ENCODE measurements at regions not wholly inside any gene's neighbourhood (a gene's known extent, or its start where the extent isn't known, plus 50 kb on each side); places are given as distances from the start of the nearest gene placed in this dataset.

DNA sequence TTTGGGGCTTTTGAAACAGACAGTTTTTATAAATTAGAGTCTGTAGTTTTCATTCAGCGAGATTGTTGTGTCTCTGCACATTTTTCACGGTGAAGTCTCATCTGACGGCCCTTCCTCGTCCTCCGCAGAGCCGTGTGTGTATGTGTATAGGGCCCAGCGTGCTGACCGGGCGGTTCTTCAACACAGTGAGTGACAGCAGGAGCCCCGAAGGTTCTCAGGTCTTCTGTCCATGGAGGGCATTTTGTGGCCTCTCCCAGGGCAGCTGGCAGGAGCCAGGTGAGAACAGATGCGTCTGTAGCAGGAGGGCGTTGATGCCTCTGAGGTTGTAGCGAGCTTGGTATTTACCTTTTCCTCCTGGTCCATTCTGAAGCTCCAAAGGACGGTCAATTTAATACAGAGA lies 116.0 kb upstream of the LPCAT1 start:
- TF ChIP-seq EZH2 (IDR thresholded peaks at IDR 0.05; ENCODE audit: low read length, unreplicated experiment): no peak
- no peak for TF ChIP-seq EZH2phosphoT487 (IDR thresholded peaks at IDR 0.05; ENCODE audit: borderline replicate concordance, low read length)
- TF ChIP-seq, protein P1, sequence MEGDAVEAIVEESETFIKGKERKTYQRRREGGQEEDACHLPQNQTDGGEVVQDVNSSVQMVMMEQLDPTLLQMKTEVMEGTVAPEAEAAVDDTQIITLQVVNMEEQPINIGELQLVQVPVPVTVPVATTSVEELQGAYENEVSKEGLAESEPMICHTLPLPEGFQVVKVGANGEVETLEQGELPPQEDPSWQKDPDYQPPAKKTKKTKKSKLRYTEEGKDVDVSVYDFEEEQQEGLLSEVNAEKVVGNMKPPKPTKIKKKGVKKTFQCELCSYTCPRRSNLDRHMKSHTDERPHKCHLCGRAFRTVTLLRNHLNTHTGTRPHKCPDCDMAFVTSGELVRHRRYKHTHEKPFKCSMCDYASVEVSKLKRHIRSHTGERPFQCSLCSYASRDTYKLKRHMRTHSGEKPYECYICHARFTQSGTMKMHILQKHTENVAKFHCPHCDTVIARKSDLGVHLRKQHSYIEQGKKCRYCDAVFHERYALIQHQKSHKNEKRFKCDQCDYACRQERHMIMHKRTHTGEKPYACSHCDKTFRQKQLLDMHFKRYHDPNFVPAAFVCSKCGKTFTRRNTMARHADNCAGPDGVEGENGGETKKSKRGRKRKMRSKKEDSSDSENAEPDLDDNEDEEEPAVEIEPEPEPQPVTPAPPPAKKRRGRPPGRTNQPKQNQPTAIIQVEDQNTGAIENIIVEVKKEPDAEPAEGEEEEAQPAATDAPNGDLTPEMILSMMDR (conservative IDR thresholded peaks at IDR 0.05; ENCODE audit: low read depth, low read length): no peak
- BruUV-seq (replicated peaks): no TSS peak
- CTCF ChIA-PET: no interaction called here
- no peaks in the 10 kb centered on the region for H3K9me3 ChIP-seq (ENCODE audit: low read length)
- H3K9me2 ChIP-seq (replicated peaks; ENCODE audit: low read length): no peaks in the 10 kb centered on the region
- ATAC-seq (no peak), DNase-seq (no peak)
- no peaks in the 10 kb centered on the region for H3F3A ChIP-seq (ENCODE audit: low read length, unreplicated experiment)
- H3K79me2 ChIP-seq (ENCODE audit: low read length): no peaks in the 10 kb centered on the region
- peaks cover 20% of the 10 kb centered on the region for H3K27me3 ChIP-seq (ENCODE audit: low read length)
- H3K4me2 ChIP-seq (ENCODE audit: low read length): no peak overlapping the region
- H3K4me1 ChIP-seq (ENCODE audit: insufficient read depth, low read length): peaks cover 10% of the 10 kb centered on the region; the same call in 1 of the 2 replicates
- H4K20me1 ChIP-seq (ENCODE audit: low read length): no peaks in the 10 kb centered on the region
- no peak overlapping the region for H3K27ac ChIP-seq (ENCODE audit: low read length)
- intact Hi-C loops (cut with micrococcal nuclease): loop anchor here (2.0 to 10.0 kb wide), 5 partner anchors 39 to 715 kb away; no protein-coding TSS in a partner anchor
- no peaks in the 10 kb centered on the region for H3K36me3 ChIP-seq (ENCODE audit: low read depth, low read length)
- no peak overlapping the region for H2AFZ ChIP-seq (ENCODE audit: low read length)
- no peak overlapping the region for H3K9ac ChIP-seq (ENCODE audit: low read length)
- POLR2A ChIA-PET (ENCODE audit: unreplicated experiment): no interaction called here
- no peak overlapping the region for H3K4me3 ChIP-seq (ENCODE audit: low read length)

DNA sequence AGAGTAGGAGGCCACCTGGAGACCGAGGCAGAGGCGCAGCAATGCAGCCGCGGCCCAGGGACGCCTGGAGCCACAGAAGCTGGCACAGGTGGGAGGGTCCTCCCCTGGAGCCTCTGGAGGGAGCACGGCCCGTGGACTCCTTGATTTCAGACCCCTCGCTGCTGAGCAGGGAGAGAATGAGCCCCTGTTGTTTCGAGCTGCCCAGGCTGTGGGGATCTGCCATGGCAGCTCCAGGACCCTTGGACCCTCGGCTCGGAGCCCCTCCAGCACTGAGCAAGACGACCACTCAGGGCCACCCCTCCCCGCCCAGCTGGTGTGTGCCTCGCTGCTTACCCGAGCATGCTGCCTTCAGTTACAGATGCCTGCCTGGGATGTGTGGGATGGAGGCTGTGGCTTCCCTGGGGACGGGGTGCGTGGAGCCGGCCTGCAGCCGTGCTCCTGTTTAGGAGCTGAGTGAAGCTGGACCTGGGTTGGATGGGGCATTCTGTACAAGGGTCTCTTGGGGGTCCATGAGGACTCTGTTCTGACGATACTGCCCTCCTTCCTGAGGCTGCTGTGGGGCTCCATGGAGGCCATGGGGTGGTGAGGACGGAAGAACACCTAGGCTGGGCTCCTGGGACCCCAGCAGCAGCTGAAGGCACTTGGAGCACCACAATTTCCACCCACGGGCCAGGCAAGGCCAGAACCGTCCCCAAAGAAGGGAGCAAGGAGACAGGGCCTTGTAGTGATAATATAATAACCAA lies 115.1 kb upstream of the LPCAT1 start:
- intact Hi-C loops (cut with micrococcal nuclease): no loop called here
- Histone ChIP-seq H3K27ac (ENCODE audit: low read length) (no peak overlapping the region), H3K9me3 (ENCODE audit: low read length) (no peaks in the 10 kb centered on the region), H3F3A (ENCODE audit: low read length, unreplicated experiment) (no peaks in the 10 kb centered on the region), H3K79me2 (ENCODE audit: low read length) (no peaks in the 10 kb centered on the region), H3K36me3 (ENCODE audit: low read depth, low read length) (no peaks in the 10 kb centered on the region), H3K4me3 (ENCODE audit: low read length) (no peak overlapping the region), H4K20me1 (ENCODE audit: low read length) (no peaks in the 10 kb centered on the region), H3K9me2 (replicated peaks; ENCODE audit: low read length) (no peaks in the 10 kb centered on the region), H3K4me1 (ENCODE audit: insufficient read depth, low read length) (peaks cover 8% of the 10 kb centered on the region), H3K27me3 (ENCODE audit: low read length) (peaks cover 15% of the 10 kb centered on the region), H2AFZ (ENCODE audit: low read length) (no peak overlapping the region), H3K9ac (ENCODE audit: low read length) (no peak overlapping the region), H3K4me2 (ENCODE audit: low read length) (no peak overlapping the region)
- DNase-seq: no peak
- TF ChIP-seq EZH2 (IDR thresholded peaks at IDR 0.05; ENCODE audit: low read length, unreplicated experiment): no peak
- TF ChIP-seq, protein P1 (conservative IDR thresholded peaks at IDR 0.05; ENCODE audit: low read depth, low read length): no peak
- TF ChIP-seq EZH2phosphoT487 (IDR thresholded peaks at IDR 0.05; ENCODE audit: borderline replicate concordance, low read length): no peak
- ChIA-PET POLR2A (ENCODE audit: unreplicated experiment) (no interaction called here), CTCF (no interaction called here)
- no peak for ATAC-seq
- no TSS peak for BruUV-seq (replicated peaks)
